ENCODE measurements at regions not wholly inside any gene's neighbourhood (a gene's known extent, or its start where the extent isn't known, plus 50 kb on each side); places are given as distances from the start of the nearest gene placed in this dataset.
"Not testable (repeated sequence)": the region's sequence is repeated elsewhere in the genome, so short reads cannot be mapped to it uniquely, and the experiment has no call there.

GRCh38 chr9:106450549-106450948 lies 412.4 kb upstream of the ZNF462 start:
- no peak for DNase-seq

- DNase-seq, result no peak
These were observed 411.7 kb upstream of the ZNF462 start for GRCh38 chr9:106451223-106451622.

GRCh38 chr9:106456581-106456980 lies 406.4 kb upstream of the ZNF462 start:
- no peak for DNase-seq

- no peak for DNase-seq
These were observed 395.7 kb upstream of the ZNF462 start for GRCh38 chr9:106467113-106467864.

- DNase-seq, result no peak
These were observed 395.2 kb upstream of the ZNF462 start for GRCh38 chr9:106467865-106468164.

- DNase-seq, result no peak
These were observed 394.5 kb upstream of the ZNF462 start for GRCh38 chr9:106468431-106468830.

GRCh38 chr9:106478312-106478711 lies 384.7 kb upstream of the ZNF462 start:
- DNase-seq, result no peak

GRCh38 chr9:106478727-106479126 lies 384.2 kb upstream of the ZNF462 start:
- DNase-seq, result no peak

GRCh38 chr9:106479679-106480078 lies 383.3 kb upstream of the ZNF462 start:
- no peak for DNase-seq

GRCh38 chr9:106481013-106481609 lies 381.9 kb upstream of the ZNF462 start:
- DNase-seq, result no peak

- no peak for DNase-seq
These were observed 380.2 kb upstream of the ZNF462 start for GRCh38 chr9:106482733-106483132.

GRCh38 chr9:106486685-106487084 lies 376.3 kb upstream of the ZNF462 start:
- DNase-seq, result no peak

GRCh38 chr9:106487266-106487665 lies 375.7 kb upstream of the ZNF462 start:
- peak; percentile 15 for DNase-seq

- DNase-seq, result not testable (repeated sequence)
These were observed 370.8 kb upstream of the ZNF462 start for GRCh38 chr9:106492126-106492525.

- DNase-seq, result no peak
These were observed 362.8 kb upstream of the ZNF462 start for GRCh38 chr9:106500171-106500570.

GRCh38 chr9:106501210-106501609 lies 361.8 kb upstream of the ZNF462 start:
- not testable (repeated sequence) for DNase-seq

GRCh38 chr9:106502930-106503329 lies 360.0 kb upstream of the ZNF462 start:
- DNase-seq, result no peak

- DNase-seq, result no peak
These were observed 359.2 kb upstream of the ZNF462 start for GRCh38 chr9:106503759-106504158.

- DNase-seq, result no peak
These were observed 336.2 kb upstream of the ZNF462 start for GRCh38 chr9:106526716-106527204.

GRCh38 chr9:106528158-106528557 lies 334.8 kb upstream of the ZNF462 start:
- DNase-seq, result no peak

GRCh38 chr9:106529616-106530015 lies 333.4 kb upstream of the ZNF462 start:
- DNase-seq, result no peak

- DNase-seq, result no peak
These were observed 331.5 kb upstream of the ZNF462 start for GRCh38 chr9:106531491-106531890.

- DNase-seq, result no peak
These were observed 330.5 kb upstream of the ZNF462 start for GRCh38 chr9:106532306-106533015.

- DNase-seq, result no peak
These were observed 328.2 kb upstream of the ZNF462 start for GRCh38 chr9:106534800-106535199.
